GM23338 (cell line): ENCODE measurements at regions not wholly inside any gene's neighbourhood (a gene's known extent, or its start where the extent isn't known, plus 50 kb on each side); places are given as distances from the start of the nearest gene placed in this dataset.
"Not testable (repeated sequence)": the region's sequence is repeated elsewhere in the genome, so short reads cannot be mapped to it uniquely, and the experiment has no call there.

ENCODE experiments used
- CTCF ChIP-seq, 2 experiments: fragments of 200-600 bp in 1 of 2; sonication (generic) in 1 of 2; conservative IDR thresholded peaks; 2 replicates each; pipeline versions ENCODE4 v1.5.1 to v1.6.1; 2016 to 2017; ENCODE audit warnings: antibody characterized with exemption in 2 of 2, low read depth in 2 of 2, mild to moderate bottlenecking in 2 of 2, moderate library complexity in 1 of 2
- EZH2 ChIP-seq: fragments of 200-600 bp; sonication (generic); IDR thresholded peaks from one replicate; pipeline ENCODE4 v1.8.0; 2017; ENCODE audit warnings: antibody characterized with exemption, mild to moderate bottlenecking, low read depth; ENCODE audit not compliant: unreplicated experiment
- EZH2phosphoT487 ChIP-seq: fragments of 200-600 bp; sonication (generic); IDR thresholded peaks from one replicate; pipeline ENCODE4 v1.8.1; 2018; ENCODE audit warnings: antibody characterized with exemption; ENCODE audit not compliant: unreplicated experiment
- NANOG ChIP-seq: IDR thresholded peaks from 2 replicates; pipeline ENCODE4 v1.6.1; 2016; ENCODE audit warnings: antibody characterized with exemption, borderline replicate concordance
- POLR2AphosphoS5 ChIP-seq: IDR thresholded peaks from 2 replicates; pipeline ENCODE4 v1.6.1; 2016; ENCODE audit warnings: antibody characterized with exemption, low read depth

GRCh38 chr4:131732034-131732630, 1417.0 kb upstream of the PCDH10 start:
- not testable (repeated sequence) for TF ChIP-seq EZH2; POLR2AphosphoS5; CTCF (conservative IDR thresholded peaks at IDR 0.05; ENCODE audit: low read depth in 2 of 2); EZH2phosphoT487; NANOG
